Endodermal cell (in vitro differentiated cells): ENCODE measurements at regions not wholly inside any gene's neighbourhood (a gene's known extent, or its start where the extent isn't known, plus 50 kb on each side); places are given as distances from the start of the nearest gene placed in this dataset.

Experiments
- DNase-seq: peaks from one replicate; pipeline ENCODE4 v3.0.0-alpha.2; 2017
- H3K27ac ChIP-seq: 2 replicates; pipeline ENCODE4 v1.5.1; 2013; ENCODE audit warnings: mild to moderate bottlenecking, low read depth, low read length, moderate library complexity
- H3K27me3 ChIP-seq: 2 replicates; pipeline ENCODE4 v1.6.1; 2013; ENCODE audit warnings: mild to moderate bottlenecking, low read length, moderate library complexity; ENCODE audit not compliant: insufficient read depth, control insufficient read depth, poor library complexity, severe bottlenecking
- H3K36me3 ChIP-seq: 2 replicates; pipeline ENCODE4 v1.7.0; 2013; ENCODE audit warnings: mild to moderate bottlenecking, low read length, moderate library complexity; ENCODE audit not compliant: control insufficient read depth, insufficient read depth
- H3K4me1 ChIP-seq: one replicate; pipeline ENCODE4 v1.7.0; 2013; ENCODE audit warnings: low read length; ENCODE audit not compliant: control insufficient read depth, insufficient read depth
- H3K4me3 ChIP-seq: 2 replicates; pipeline ENCODE4 v1.5.1; 2013; ENCODE audit warnings: mild to moderate bottlenecking, low read length, moderate library complexity
- H3K9ac ChIP-seq: 2 replicates; pipeline ENCODE4 v1.6.1; 2013; ENCODE audit warnings: mild to moderate bottlenecking, low read length, moderate library complexity; ENCODE audit not compliant: poor library complexity, severe bottlenecking; ENCODE audit errors: extremely low read depth
- H3K9me3 ChIP-seq: 2 replicates; pipeline ENCODE4 v1.6.1; 2013; ENCODE audit warnings: mild to moderate bottlenecking, low read length, moderate library complexity; ENCODE audit not compliant: control insufficient read depth
- H3K27ac Mint-ChIP-seq: 2 replicates; pipeline ENCODE4 v1.8.0; 2020; ENCODE audit warnings: mixed read lengths
- H3K27me3 Mint-ChIP-seq: 2 replicates; pipeline ENCODE4 v1.8.0; 2021; ENCODE audit warnings: mild to moderate bottlenecking, mixed read lengths; ENCODE audit not compliant: insufficient read depth
- H3K36me3 Mint-ChIP-seq: 2 replicates; pipeline ENCODE4 v1.8.0; 2020; ENCODE audit warnings: low read depth, mixed read lengths
- H3K4me1 Mint-ChIP-seq: 2 replicates; pipeline ENCODE4 v1.8.0; 2020; ENCODE audit warnings: mixed read lengths
- H3K4me3 Mint-ChIP-seq: 2 replicates; pipeline ENCODE4 v1.8.0; 2020; ENCODE audit warnings: mild to moderate bottlenecking, moderate library complexity, mixed read lengths
- H3K9me3 Mint-ChIP-seq: 2 replicates; pipeline ENCODE4 v1.8.0; 2020; ENCODE audit warnings: mild to moderate bottlenecking, mixed read lengths
- CTCF ChIP-seq: fragments of 200-600 bp; sonication (generic); conservative IDR thresholded peaks from 2 replicates; pipeline ENCODE4 v1.5.0; 2021; ENCODE audit warnings: antibody characterized with exemption, mild to moderate bottlenecking
- WGBS, 2 experiments: methylation state at CpG; one replicate each; pipeline versions ENCODE4 v1.1.5 to v1.1.7; 2013; ENCODE audit warnings: missing lambda C conversion rate in 2 of 2, mixed read lengths in 1 of 2; ENCODE audit not compliant: insufficient coverage in 1 of 2, insufficient read length in 1 of 2; 5-methylcytosine and 5-hydroxymethylcytosine counted together

- Histone ChIP-seq H3K9ac (no peak overlapping the region), H3K36me3 (no peaks in the 10 kb centered on the region), H3K4me1 (peaks cover 2% of the 10 kb centered on the region), H3K9me3 (no peaks in the 10 kb centered on the region), H3K27ac (no peak overlapping the region), H3K4me3 (no peak overlapping the region), H3K27me3 (no peaks in the 10 kb centered on the region)
- Mint-ChIP-seq H3K4me3 (no peak overlapping the region), H3K9me3 (no peaks in the 10 kb centered on the region), H3K4me1 (peaks cover 6% of the 10 kb centered on the region), H3K36me3 (no peaks in the 10 kb centered on the region), H3K27ac (no peak overlapping the region), H3K27me3 (no peaks in the 10 kb centered on the region)
- no peak for DNase-seq
- TF ChIP-seq CTCF, result no peak
These were observed 334.7 kb upstream of the FTMT start for GRCh38 chr5:121516997-121517396.

GRCh38 chr5:121525706-121526105 lies 326.0 kb upstream of the FTMT start:
- TF ChIP-seq CTCF, result no peak
- Mint-ChIP-seq H3K27ac (no peak overlapping the region), H3K36me3 (no peaks in the 10 kb centered on the region), H3K4me3 (no peak overlapping the region), H3K27me3 (no peaks in the 10 kb centered on the region), H3K4me1 (no peaks in the 10 kb centered on the region), H3K9me3 (peaks cover 6% of the 10 kb centered on the region)
- DNase-seq, result no peak
- Histone ChIP-seq H3K4me3 (no peak overlapping the region), H3K27me3 (no peaks in the 10 kb centered on the region), H3K27ac (no peak overlapping the region), H3K36me3 (no peaks in the 10 kb centered on the region), H3K9me3 (no peaks in the 10 kb centered on the region), H3K4me1 (no peaks in the 10 kb centered on the region), H3K9ac (no peak overlapping the region)
- 90% methylated on average over 3 of the region's 3 CpGs; no CpG with 5 or more reads in 1 of the 2 experiments for WGBS, 2 experiments

- 91% methylated on average over 1 of the region's 1 CpG; no CpG with 5 or more reads in 1 of the 2 experiments for WGBS, 2 experiments
- no peak for DNase-seq
- Mint-ChIP-seq H3K27me3 (no peaks in the 10 kb centered on the region), H3K4me1 (no peaks in the 10 kb centered on the region), H3K9me3 (peaks cover 6% of the 10 kb centered on the region), H3K4me3 (no peak overlapping the region), H3K36me3 (no peaks in the 10 kb centered on the region), H3K27ac (no peak overlapping the region)
- no peaks in the 10 kb centered on the region for H3K9me3 ChIP-seq
- no peak for TF ChIP-seq CTCF
- no peaks in the 10 kb centered on the region for H3K27me3 ChIP-seq
- H3K9ac ChIP-seq, result no peak overlapping the region
- no peaks in the 10 kb centered on the region for H3K36me3 ChIP-seq
- no peak overlapping the region for H3K4me3 ChIP-seq
- H3K27ac ChIP-seq, result no peak overlapping the region
- no peaks in the 10 kb centered on the region for H3K4me1 ChIP-seq
These were observed 324.8 kb upstream of the FTMT start for GRCh38 chr5:121526908-121527307.
